Caco-2 (cell line): ENCODE measurements at regions not wholly inside any gene's neighbourhood (a gene's known extent, or its start where the extent isn't known, plus 50 kb on each side); places are given as distances from the start of the nearest gene placed in this dataset.

ENCODE experiments used
- BruUV-seq: library from RNA; stranded (reverse); fragments of 400-500 nt; replicated peaks from 2 replicates; lab custom pipeline; 2021; lab: Mats Ljungman, UMichigan
- CTCF ChIA-PET: fragments of 300-600 bp; sonication (Branson Sonifier 250); formaldehyde crosslinking; loops from one replicate; lab custom pipeline; 2022; ENCODE audit warnings: antibody characterized with exemption; lab: Charles Lee
- POLR2A ChIA-PET: fragments of 300-600 bp; sonication (Branson Sonifier 250); formaldehyde crosslinking; loops from one replicate; lab custom pipeline; 2022; ENCODE audit warnings: antibody characterized with exemption; lab: Charles Lee
- DNase-seq, 2 experiments: peaks; one replicate each; pipeline versions ENCODE4 v3.0.0 to v3.0.0-alpha.2; 2020 to 2022
- H3K27me3 ChIP-seq: replicated peaks from 2 replicates; pipeline ENCODE4 v1.6.0; 2011; ENCODE audit warnings: low read length; ENCODE audit not compliant: control insufficient read depth, insufficient read depth
- H3K36me3 ChIP-seq: 2 replicates; pipeline ENCODE4 v1.5.1; 2011; ENCODE audit warnings: low read length; ENCODE audit not compliant: control insufficient read depth, insufficient read depth
- H3K4me1 ChIP-seq: fragments of 250-450 bp; sonication (Bioruptor Pico); 2 replicates; pipeline ENCODE4 v1.5.1; 2020; ENCODE audit warnings: mild to moderate bottlenecking
- H3K4me3 ChIP-seq: 2 replicates; pipeline ENCODE4 v1.5.1; 2011; ENCODE audit warnings: low read depth, mild to moderate bottlenecking, control low read depth, low read length
- H3K9me3 ChIP-seq: fragments of 250-450 bp; sonication (Bioruptor Pico); 2 replicates; pipeline ENCODE4 v1.5.1; 2020; ENCODE audit warnings: mild to moderate bottlenecking, moderate library complexity
- H3K27ac Mint-ChIP-seq: one replicate; pipeline ENCODE4 v1.8.0; 2022; ENCODE audit warnings: mixed read lengths; ENCODE audit not compliant: unreplicated experiment
- H3K27me3 Mint-ChIP-seq: one replicate; pipeline ENCODE4 v1.8.0; 2022; ENCODE audit warnings: mixed read lengths; ENCODE audit not compliant: insufficient read depth, unreplicated experiment
- H3K36me3 Mint-ChIP-seq: one replicate; pipeline ENCODE4 v1.8.0; 2022; ENCODE audit warnings: mild to moderate bottlenecking, mixed read lengths; ENCODE audit not compliant: insufficient read depth, unreplicated experiment
- H3K4me1 Mint-ChIP-seq: one replicate; pipeline ENCODE4 v1.8.0; 2022; ENCODE audit warnings: low read depth, mixed read lengths; ENCODE audit not compliant: unreplicated experiment
- H3K4me3 Mint-ChIP-seq: one replicate; pipeline ENCODE4 v1.8.0; 2022; ENCODE audit warnings: mild to moderate bottlenecking, moderate library complexity, mixed read lengths; ENCODE audit not compliant: unreplicated experiment
- H3K9me3 Mint-ChIP-seq: one replicate; pipeline ENCODE4 v1.8.0; 2022; ENCODE audit warnings: mixed read lengths; ENCODE audit not compliant: unreplicated experiment
- CTCF ChIP-seq, 2 experiments: fragments of 200-600 bp in 1 of 2; IDR thresholded peaks; 1 replicate in 1 of 2; 2 replicates in 1 of 2; pipeline versions ENCODE4 v1.5.1 to v1.8.0; 2011 to 2022; ENCODE audit warnings: antibody characterized with exemption in 1 of 2, control low read depth in 1 of 2, inconsistent platforms in 1 of 2, low read depth in 1 of 2, low read length in 1 of 2, mild to moderate bottlenecking in 1 of 2, moderate library complexity in 1 of 2; ENCODE audit not compliant: insufficient read depth in 1 of 2, severe bottlenecking in 1 of 2, unreplicated experiment in 1 of 2
- intact Hi-C: fragments of 100-400 bp; cut with micrococcal nuclease; formaldehyde crosslinking; loops from one replicate; pipeline ENCODE4 v1.10.0; 2022; ENCODE audit not compliant: unreplicated experiment

- CTCF ChIA-PET, result no interaction called here
- POLR2A ChIA-PET, result no interaction called here
- no peaks in the 10 kb centered on the region for H3K9me3 ChIP-seq
- H3K4me3 ChIP-seq, result peak overlapping the region; percentile 65
- H3K27me3 Mint-ChIP-seq, result no peaks in the 10 kb centered on the region
- peak overlapping the region; percentile 77 for H3K4me3 Mint-ChIP-seq
- no peak overlapping the region for H3K27ac Mint-ChIP-seq
- H3K4me1 Mint-ChIP-seq, result peaks cover 6% of the 10 kb centered on the region
- no peak for TF ChIP-seq CTCF (IDR thresholded peaks at IDR 0.05; ENCODE audit: insufficient read depth in 1 of 2, low read depth in 1 of 2, low read length in 1 of 2, severe bottlenecking in 1 of 2, unreplicated experiment in 1 of 2)
- no peaks in the 10 kb centered on the region for H3K27me3 ChIP-seq
- DNase-seq, result peak; percentile 56 to 69
- H3K36me3 ChIP-seq, result no peaks in the 10 kb centered on the region
- H3K9me3 Mint-ChIP-seq, result no peaks in the 10 kb centered on the region
- peaks cover 9% of the 10 kb centered on the region for H3K4me1 ChIP-seq
- intact Hi-C loops, result no loop called here
- no TSS peak for BruUV-seq
- H3K36me3 Mint-ChIP-seq, result no peaks in the 10 kb centered on the region
These were observed 159.3 kb upstream of the GRK3 start for GRCh38 chr22:25404928-25405816.

GRCh38 chr22:25405841-25406509, 158.5 kb upstream of the GRK3 start:
- Mint-ChIP-seq H3K27me3 (no peaks in the 10 kb centered on the region), H3K36me3 (no peaks in the 10 kb centered on the region), H3K9me3 (no peaks in the 10 kb centered on the region), H3K4me1 (peaks cover 6% of the 10 kb centered on the region), H3K27ac (no peak overlapping the region), H3K4me3 (peak overlapping the region; percentile 77)
- POLR2A ChIA-PET, result no interaction called here
- Histone ChIP-seq H3K36me3 (no peaks in the 10 kb centered on the region), H3K27me3 (no peaks in the 10 kb centered on the region), H3K4me1 (peaks cover 9% of the 10 kb centered on the region), H3K9me3 (no peaks in the 10 kb centered on the region), H3K4me3 (peak overlapping the region; percentile 65)
- no peak for TF ChIP-seq CTCF (IDR thresholded peaks at IDR 0.05; ENCODE audit: insufficient read depth in 1 of 2, low read depth in 1 of 2, low read length in 1 of 2, severe bottlenecking in 1 of 2, unreplicated experiment in 1 of 2)
- BruUV-seq, result TSS peak; percentile 24
- no peak for DNase-seq
- intact Hi-C loops, result no loop called here
- CTCF ChIA-PET, result no interaction called here

GRCh38 chr22:25406510-25407210, 157.8 kb upstream of the GRK3 start:
- BruUV-seq, result no TSS peak
- peak overlapping the region; percentile 77 for H3K4me3 Mint-ChIP-seq
- H3K27me3 Mint-ChIP-seq, result no peaks in the 10 kb centered on the region
- Histone ChIP-seq H3K4me3 (no peak overlapping the region), H3K9me3 (no peaks in the 10 kb centered on the region), H3K4me1 (peaks cover 9% of the 10 kb centered on the region), H3K27me3 (no peaks in the 10 kb centered on the region), H3K36me3 (no peaks in the 10 kb centered on the region)
- no peaks in the 10 kb centered on the region for H3K9me3 Mint-ChIP-seq
- H3K27ac Mint-ChIP-seq, result no peak overlapping the region
- intact Hi-C loops, result no loop called here
- H3K4me1 Mint-ChIP-seq, result peaks cover 6% of the 10 kb centered on the region
- POLR2A ChIA-PET, result no interaction called here
- DNase-seq, result no peak
- no peak for TF ChIP-seq CTCF (IDR thresholded peaks at IDR 0.05; ENCODE audit: insufficient read depth in 1 of 2, low read depth in 1 of 2, low read length in 1 of 2, severe bottlenecking in 1 of 2, unreplicated experiment in 1 of 2)
- CTCF ChIA-PET, result no interaction called here
- H3K36me3 Mint-ChIP-seq, result no peaks in the 10 kb centered on the region
